GM12874 (cell line): ENCODE measurements at regions not wholly inside any gene's neighbourhood (a gene's known extent, or its start where the extent isn't known, plus 50 kb on each side); places are given as distances from the start of the nearest gene placed in this dataset.

Experiments
- CTCF ChIP-seq: IDR thresholded peaks from 2 replicates; pipeline ENCODE4 v1.5.1; 2011; ENCODE audit warnings: low read depth, mild to moderate bottlenecking, control low read depth, low read length, moderate library complexity; ENCODE audit not compliant: insufficient read depth

- no peak for TF ChIP-seq CTCF
Measured at GRCh38 chr2:183404392-183404791, 280.1 kb downstream of the NUP35 start.

GRCh38 chr2:183408562-183408961, 284.3 kb downstream of the NUP35 start:
- no peak for TF ChIP-seq CTCF

- no peak for TF ChIP-seq CTCF
Measured at GRCh38 chr2:183409662-183410061, 285.4 kb downstream of the NUP35 start.

- no peak for TF ChIP-seq CTCF
Measured at GRCh38 chr2:183416753-183417152, 292.5 kb downstream of the NUP35 start.

GRCh38 chr2:183426825-183427224, 302.6 kb downstream of the NUP35 start:
- no peak for TF ChIP-seq CTCF

GRCh38 chr2:183427558-183427957, 303.3 kb downstream of the NUP35 start:
- TF ChIP-seq CTCF: no peak

GRCh38 chr2:183428881-183429280, 304.6 kb downstream of the NUP35 start:
- no peak for TF ChIP-seq CTCF

- TF ChIP-seq CTCF: no peak
Measured at GRCh38 chr2:183438541-183438940, 314.3 kb downstream of the NUP35 start.
